ENCODE measurements at regions not wholly inside any gene's neighbourhood (a gene's known extent, or its start where the extent isn't known, plus 50 kb on each side); places are given as distances from the start of the nearest gene placed in this dataset.

DNA sequence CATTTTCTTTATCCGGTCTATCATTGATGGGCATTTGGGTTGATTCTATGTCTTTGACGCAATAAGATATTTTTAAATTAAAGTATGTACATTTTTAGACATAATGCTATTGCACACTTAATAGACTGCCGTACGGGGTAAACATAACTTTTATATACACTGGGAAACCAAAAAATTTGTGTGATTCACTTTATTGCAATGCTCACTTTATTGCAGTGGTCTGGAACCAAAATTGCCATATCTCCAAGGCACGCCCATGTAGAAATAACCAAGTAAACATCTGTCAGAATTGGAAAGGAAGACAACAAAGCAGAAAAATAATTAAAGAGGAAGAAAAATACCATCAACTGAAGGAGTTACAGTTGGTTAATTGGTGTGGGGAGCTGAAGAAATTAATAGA is 205.8 kb upstream of the CTAGE1 start:
- TF ChIP-seq EP300 (IDR thresholded peaks at IDR 0.05) (no peak), POLR2A (IDR thresholded peaks at IDR 0.05) (no peak)
- Histone ChIP-seq H3K36me3 (no peaks in the 10 kb centered on the region), H3K9me3 (no peaks in the 10 kb centered on the region), H3K4me3 (no peak overlapping the region), H3K27ac (no peak overlapping the region), H3K27me3 (no peaks in the 10 kb centered on the region), H3K4me1 (peaks cover 7% of the 10 kb centered on the region)
- DNase-seq (ENCODE audit: low spot score in 2 of 2): no peak
- 95% methylated on average over 5 of the region's 5 CpGs for WGBS

DNA sequence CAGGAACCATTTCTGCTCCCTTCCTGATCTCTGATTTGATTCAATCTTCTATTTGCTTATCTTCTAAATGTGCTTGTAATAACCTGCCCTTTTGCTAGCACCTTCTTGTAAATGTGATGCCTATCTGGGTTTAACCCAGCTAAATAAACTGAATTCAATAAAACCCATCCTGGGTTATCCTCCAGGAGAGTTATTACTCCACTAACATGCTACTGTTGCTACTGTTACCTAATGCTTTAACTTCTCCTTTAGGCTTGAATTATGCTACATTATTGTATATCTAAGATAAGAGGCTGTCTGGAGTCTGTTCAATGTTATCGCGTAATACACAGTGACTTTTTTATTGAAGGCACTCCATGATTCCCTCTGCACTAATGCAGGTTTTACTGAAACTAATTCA is 206.5 kb upstream of the CTAGE1 start:
- Histone ChIP-seq H3K4me1 (peaks cover 7% of the 10 kb centered on the region), H3K9me3 (no peaks in the 10 kb centered on the region), H3K4me3 (no peak overlapping the region), H3K27me3 (no peaks in the 10 kb centered on the region), H3K36me3 (no peaks in the 10 kb centered on the region), H3K27ac (no peak overlapping the region)
- DNase-seq (ENCODE audit: low spot score in 2 of 2): no peak
- TF ChIP-seq, protein P1, sequence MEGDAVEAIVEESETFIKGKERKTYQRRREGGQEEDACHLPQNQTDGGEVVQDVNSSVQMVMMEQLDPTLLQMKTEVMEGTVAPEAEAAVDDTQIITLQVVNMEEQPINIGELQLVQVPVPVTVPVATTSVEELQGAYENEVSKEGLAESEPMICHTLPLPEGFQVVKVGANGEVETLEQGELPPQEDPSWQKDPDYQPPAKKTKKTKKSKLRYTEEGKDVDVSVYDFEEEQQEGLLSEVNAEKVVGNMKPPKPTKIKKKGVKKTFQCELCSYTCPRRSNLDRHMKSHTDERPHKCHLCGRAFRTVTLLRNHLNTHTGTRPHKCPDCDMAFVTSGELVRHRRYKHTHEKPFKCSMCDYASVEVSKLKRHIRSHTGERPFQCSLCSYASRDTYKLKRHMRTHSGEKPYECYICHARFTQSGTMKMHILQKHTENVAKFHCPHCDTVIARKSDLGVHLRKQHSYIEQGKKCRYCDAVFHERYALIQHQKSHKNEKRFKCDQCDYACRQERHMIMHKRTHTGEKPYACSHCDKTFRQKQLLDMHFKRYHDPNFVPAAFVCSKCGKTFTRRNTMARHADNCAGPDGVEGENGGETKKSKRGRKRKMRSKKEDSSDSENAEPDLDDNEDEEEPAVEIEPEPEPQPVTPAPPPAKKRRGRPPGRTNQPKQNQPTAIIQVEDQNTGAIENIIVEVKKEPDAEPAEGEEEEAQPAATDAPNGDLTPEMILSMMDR (IDR thresholded peaks at IDR 0.05): no peak
- TF ChIP-seq EP300 (IDR thresholded peaks at IDR 0.05): no peak
- TF ChIP-seq POLR2AphosphoS5 (IDR thresholded peaks at IDR 0.05): no peak
- TF ChIP-seq POLR2A (IDR thresholded peaks at IDR 0.05): no peak
- WGBS: 39% methylated on average over 2 of the region's 2 CpGs

DNA sequence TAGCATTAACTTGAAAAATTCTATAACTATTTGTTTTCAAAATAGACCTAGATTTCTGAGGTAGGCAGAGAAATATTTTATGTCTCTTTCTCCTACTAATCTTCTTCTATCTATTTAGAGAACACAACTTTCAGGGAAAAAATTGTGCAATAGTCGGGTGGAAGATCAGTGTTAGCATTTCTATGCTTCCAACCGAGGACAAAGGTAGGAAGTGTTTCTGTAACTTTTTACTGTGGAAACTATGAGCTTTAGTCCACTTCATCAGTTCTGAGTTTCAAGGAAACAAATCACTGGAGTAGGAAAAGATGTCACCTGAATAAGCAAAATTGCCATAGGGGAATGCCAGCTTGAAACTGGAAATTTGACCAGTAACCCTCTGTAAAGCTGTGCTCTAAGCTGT is 207.7 kb upstream of the CTAGE1 start:
- H3K9me3 ChIP-seq: no peaks in the 10 kb centered on the region
- 86% methylated on average over 2 of the region's 2 CpGs for WGBS
- no peak overlapping the region for H3K4me3 ChIP-seq
- DNase-seq (ENCODE audit: low spot score in 2 of 2): no peak
- TF ChIP-seq POLR2A (IDR thresholded peaks at IDR 0.05) (no peak), POLR2AphosphoS5 (IDR thresholded peaks at IDR 0.05) (no peak)
- H3K27me3 ChIP-seq: no peaks in the 10 kb centered on the region
- H3K4me1 ChIP-seq: peaks cover 7% of the 10 kb centered on the region
- H3K27ac ChIP-seq: no peak overlapping the region
- no peaks in the 10 kb centered on the region for H3K36me3 ChIP-seq

DNA sequence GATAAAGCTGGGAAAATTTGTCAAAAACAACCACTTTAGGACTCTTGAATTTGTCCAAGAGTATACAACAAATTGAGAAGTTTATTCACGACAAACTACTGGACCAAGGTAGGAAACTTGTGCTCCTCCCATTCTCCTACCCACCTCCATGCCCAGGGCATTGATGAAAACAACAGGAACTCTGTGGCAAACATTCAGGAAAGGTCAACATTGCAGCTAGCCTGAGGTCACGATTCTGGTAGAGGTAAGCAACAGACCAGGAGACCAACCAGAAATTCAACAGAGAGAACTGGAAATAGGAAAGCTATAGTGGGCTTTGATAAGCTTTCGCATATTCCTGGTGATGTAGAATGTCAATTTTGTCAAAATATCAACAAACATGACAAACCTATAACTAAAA is 209.1 kb upstream of the CTAGE1 start:
- WGBS: 85% methylated on average over 3 of the region's 3 CpGs
- Histone ChIP-seq H3K36me3 (no peaks in the 10 kb centered on the region), H3K9me3 (no peaks in the 10 kb centered on the region), H3K27me3 (no peaks in the 10 kb centered on the region), H3K4me3 (no peak overlapping the region), H3K27ac (no peak overlapping the region), H3K4me1 (peaks cover 7% of the 10 kb centered on the region)
- TF ChIP-seq EP300 (IDR thresholded peaks at IDR 0.05) (no peak), POLR2AphosphoS5 (IDR thresholded peaks at IDR 0.05) (no peak), POLR2A (IDR thresholded peaks at IDR 0.05) (no peak)
- TF ChIP-seq, protein P1 (IDR thresholded peaks at IDR 0.05): no peak
- DNase-seq (ENCODE audit: low spot score in 2 of 2): no peak

DNA sequence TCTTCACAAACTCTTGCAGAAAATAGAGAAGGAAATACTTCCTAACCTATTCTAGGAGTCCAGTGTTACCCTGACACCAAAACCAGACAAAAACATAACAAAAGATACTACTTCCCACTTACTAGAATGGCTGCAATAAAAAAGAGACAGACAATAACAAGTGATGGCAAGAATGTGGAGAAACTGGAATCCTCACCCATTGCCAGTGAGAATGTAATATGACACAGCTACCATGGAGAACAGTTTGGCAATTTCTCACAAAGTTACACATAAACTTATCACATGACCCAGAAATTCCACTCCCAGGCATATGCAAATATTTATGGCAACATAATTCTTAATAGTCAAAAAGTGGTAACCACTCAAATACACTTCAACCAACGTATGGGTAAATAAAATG is 209.8 kb upstream of the CTAGE1 start:
- no peak overlapping the region for H3K4me3 ChIP-seq
- H3K9me3 ChIP-seq: no peaks in the 10 kb centered on the region
- peaks cover 7% of the 10 kb centered on the region for H3K4me1 ChIP-seq
- DNase-seq (ENCODE audit: low spot score in 2 of 2): no peak
- H3K36me3 ChIP-seq: no peaks in the 10 kb centered on the region
- H3K27me3 ChIP-seq: no peaks in the 10 kb centered on the region
- TF ChIP-seq EP300 (IDR thresholded peaks at IDR 0.05) (no peak), POLR2AphosphoS5 (IDR thresholded peaks at IDR 0.05) (no peak), POLR2A (IDR thresholded peaks at IDR 0.05) (no peak)
- TF ChIP-seq, protein P1 (IDR thresholded peaks at IDR 0.05): no peak
- 68% methylated on average over 1 of the region's 1 CpG for WGBS
- no peak overlapping the region for H3K27ac ChIP-seq

DNA sequence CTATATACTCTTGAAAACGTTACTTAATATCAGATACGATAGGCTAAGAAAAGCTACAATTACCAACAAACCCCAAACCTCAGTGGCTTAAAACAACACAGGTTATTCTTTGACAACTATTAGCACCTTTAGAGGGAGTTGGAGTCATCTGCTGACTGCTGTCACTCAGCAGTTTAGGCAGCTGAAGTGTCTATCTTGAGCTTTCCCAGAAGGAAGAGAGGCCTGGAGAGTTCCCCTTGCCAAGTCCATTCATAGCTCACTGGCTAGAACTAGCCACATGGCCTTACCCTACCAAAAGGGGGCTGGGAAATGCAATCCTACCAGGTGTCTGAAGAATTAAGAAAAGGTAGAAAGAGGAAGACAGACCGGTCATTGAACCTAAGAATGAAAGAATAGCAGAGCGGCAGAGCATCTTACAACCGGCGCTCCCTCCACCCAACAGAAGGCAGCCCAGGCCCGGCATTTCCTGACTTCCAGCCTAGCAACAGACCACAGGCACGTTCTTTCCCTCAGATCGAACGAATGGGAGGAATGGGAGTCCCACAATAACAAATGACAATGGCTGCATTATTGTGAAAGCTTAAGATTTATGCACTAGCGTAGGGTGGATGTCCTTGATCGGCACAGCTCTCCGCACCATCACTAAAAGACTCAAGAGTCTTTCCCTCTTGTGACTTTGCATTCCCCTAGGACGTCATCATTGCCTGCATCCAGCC is 211.2 kb upstream of the CTAGE1 start:
- H3K9me3 ChIP-seq: no peaks in the 10 kb centered on the region
- no peaks in the 10 kb centered on the region for H3K36me3 ChIP-seq
- H3K4me3 ChIP-seq: no peak overlapping the region
- H3K27me3 ChIP-seq: no peaks in the 10 kb centered on the region
- peaks cover 7% of the 10 kb centered on the region for H3K4me1 ChIP-seq
- WGBS: 77% methylated on average over 14 of the region's 14 CpGs
- DNase-seq (ENCODE audit: low spot score in 2 of 2): no peak
- no peak overlapping the region for H3K27ac ChIP-seq
- no peak for TF ChIP-seq EP300 (IDR thresholded peaks at IDR 0.05)
- no peak for TF ChIP-seq POLR2A (IDR thresholded peaks at IDR 0.05)
- TF ChIP-seq, protein P1 (IDR thresholded peaks at IDR 0.05): no peak
- no peak for TF ChIP-seq POLR2AphosphoS5 (IDR thresholded peaks at IDR 0.05)

All from suprapubic skin (tissue), 4 donors.